ENCODE measurements at regions not wholly inside any gene's neighbourhood (a gene's known extent, or its start where the extent isn't known, plus 50 kb on each side); places are given as distances from the start of the nearest gene placed in this dataset.
A peak's percentile ranks its signal among the peaks of the same experiment; 100 is the strongest.
"Not testable (repeated sequence)": the region's sequence is repeated elsewhere in the genome, so short reads cannot be mapped to it uniquely, and the experiment has no call there.

- in situ Hi-C loops (cut with HindIII; ENCODE audit: low pct_unique_long_range_greater_than_20kb, low sequenced_read_pairs): no loop called here
- no peak for DNase-seq (ENCODE audit: low read depth)
Measured at GRCh38 chr9:33731142-33731541, 64.2 kb upstream of the PRSS3 start.

GRCh38 chr9:33731625-33732024, 63.7 kb upstream of the PRSS3 start:
- in situ Hi-C loops (cut with HindIII; ENCODE audit: low pct_unique_long_range_greater_than_20kb, low sequenced_read_pairs): no loop called here
- DNase-seq (ENCODE audit: low read depth): no peak

GRCh38 chr9:33734247-33734940, 61.0 kb upstream of the PRSS3 start:
- in situ Hi-C loops (cut with HindIII; ENCODE audit: low pct_unique_long_range_greater_than_20kb, low sequenced_read_pairs): not testable (repeated sequence)
- DNase-seq (ENCODE audit: low read depth): peak; percentile 18

- DNase-seq (ENCODE audit: low read depth): peak; percentile 28
Measured at GRCh38 chr9:33734941-33735835, 60.2 kb upstream of the PRSS3 start.

GRCh38 chr9:33737811-33738606, 57.4 kb upstream of the PRSS3 start:
- DNase-seq (ENCODE audit: low read depth): peak; percentile 22
- in situ Hi-C loops (cut with HindIII; ENCODE audit: low pct_unique_long_range_greater_than_20kb, low sequenced_read_pairs): no loop called here

More at GRCh38 chr9:33734941-33735835, 60.2 kb upstream of the PRSS3 start:
- in situ Hi-C loops (cut with HindIII; ENCODE audit: low pct_unique_long_range_greater_than_20kb, low sequenced_read_pairs): not testable (repeated sequence)

DNA sequence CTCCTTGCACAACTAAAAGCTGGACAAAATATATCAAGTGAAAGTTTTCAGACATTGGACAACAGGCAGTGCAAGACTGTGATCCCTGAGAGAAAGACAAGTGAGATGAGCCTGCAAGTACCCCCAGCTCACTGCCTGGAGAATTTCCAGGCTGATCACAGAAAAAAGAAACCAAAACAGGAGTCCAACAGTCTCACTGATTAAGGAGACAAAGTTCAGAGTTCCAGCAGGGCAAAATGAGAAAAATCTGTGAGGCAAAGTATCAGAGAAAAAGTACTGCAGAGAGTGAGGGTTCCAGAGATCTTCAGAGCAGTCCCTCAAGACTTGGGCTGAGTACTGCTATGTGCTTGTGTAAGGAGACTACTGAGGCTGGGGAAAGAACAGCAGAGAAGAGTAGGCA, 56.0 kb upstream of the PRSS3 start:
- in situ Hi-C loops (cut with HindIII; ENCODE audit: low pct_unique_long_range_greater_than_20kb, low sequenced_read_pairs): no loop called here
- no peak for DNase-seq (ENCODE audit: low read depth)

GRCh38 chr9:33740075-33740474, 55.3 kb upstream of the PRSS3 start:
- in situ Hi-C loops (cut with HindIII; ENCODE audit: low pct_unique_long_range_greater_than_20kb, low sequenced_read_pairs): no loop called here
- DNase-seq (ENCODE audit: low read depth): no peak

- in situ Hi-C loops (cut with HindIII; ENCODE audit: low pct_unique_long_range_greater_than_20kb, low sequenced_read_pairs); DNase-seq (ENCODE audit: low read depth): not testable (repeated sequence)
Measured at GRCh38 chr9:33740958-33741357, 54.4 kb upstream of the PRSS3 start.

DNA sequence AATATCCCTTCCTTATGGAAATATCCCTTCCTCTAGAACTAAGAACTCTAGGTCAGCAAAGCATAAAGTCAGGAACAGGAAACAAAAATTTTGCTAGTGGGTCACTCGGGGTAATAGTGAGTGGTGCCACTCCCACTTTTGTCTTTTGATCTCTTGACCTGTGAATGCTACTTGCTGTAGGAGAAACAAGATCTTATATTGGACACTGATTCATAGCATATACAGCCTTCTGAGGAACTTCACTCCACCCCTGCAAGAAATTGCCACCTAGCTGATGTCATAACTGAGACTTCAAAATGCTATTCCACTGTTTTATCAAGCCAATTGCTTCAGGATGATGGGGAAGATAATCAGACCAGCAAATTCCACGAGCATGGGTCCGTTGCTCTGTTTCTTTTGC, 53.3 kb upstream of the PRSS3 start:
- in situ Hi-C loops (cut with HindIII; ENCODE audit: low pct_unique_long_range_greater_than_20kb, low sequenced_read_pairs): no loop called here
- DNase-seq (ENCODE audit: low read depth): no peak

DNA sequence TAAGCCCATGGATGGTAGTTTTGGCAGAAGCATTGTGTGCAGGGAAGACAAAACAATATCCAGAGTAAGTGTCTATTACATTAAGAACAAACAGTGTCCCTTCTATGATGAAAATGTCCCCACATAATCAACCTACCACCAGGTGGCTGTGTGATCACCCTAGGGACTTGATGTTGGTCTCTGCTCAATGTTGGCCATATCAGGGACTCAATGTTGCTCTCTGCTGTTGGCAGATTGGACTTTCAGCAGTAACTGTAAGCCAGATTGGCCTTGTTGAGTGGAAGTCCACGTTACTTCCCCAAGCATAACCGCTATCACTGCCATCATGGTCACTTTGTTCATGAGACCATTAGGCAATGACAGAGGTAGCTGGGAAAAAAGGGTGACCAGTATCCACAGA, 52.8 kb upstream of the PRSS3 start:
- no peak for DNase-seq (ENCODE audit: low read depth)
- in situ Hi-C loops (cut with HindIII; ENCODE audit: low pct_unique_long_range_greater_than_20kb, low sequenced_read_pairs): no loop called here

Measured in Caki2 (cell line).